K562 (cell line): ENCODE measurements at regions not wholly inside any gene's neighbourhood (a gene's known extent, or its start where the extent isn't known, plus 50 kb on each side); places are given as distances from the start of the nearest gene placed in this dataset.

Experiments used
- ATAC-seq: fragments of 200-7000 bp; cut with Tn5 transposase; 3 replicates; pipeline ENCODE4 v1.9.1; 2020; ENCODE audit warnings: moderate library complexity
- BruUV-seq: library from RNA; stranded (reverse); fragments of 400-500 nt; replicated peaks from 2 replicates; lab custom pipeline; 2021; lab: Mats Ljungman, UMichigan
- CTCF ChIA-PET: fragments of 300-600 bp; formaldehyde crosslinking; extraction: SDS; loops from one replicate; lab custom pipeline; 2021; ENCODE audit warnings: low intra/inter-chr PET ratio; lab: Yijun Ruan, JAX
- POLR2A ChIA-PET: fragments of 300-600, 350-650 bp; sonication (Branson Sonifier 250); formaldehyde crosslinking; extraction: SDS; loops from one replicate; lab custom pipeline; 2021; ENCODE audit warnings: antibody characterized with exemption, inconsistent platforms; lab: Yijun Ruan, JAX
- DNase-seq, 4 experiments: peaks; one replicate each; pipeline versions ENCODE4 v3.0.0 to v3.0.0-alpha.2; 2011 to 2018; ENCODE audit warnings: low spot score in 3 of 4, mixed read lengths in 3 of 4; ENCODE audit errors: extremely low read depth in 1 of 4
- FAIRE-seq: peaks from 2 replicates; lab custom pipeline; 2011; peaks lifted over from hg19 to GRCh38; lab: Jason Lieb, UNC
- H2AFZ ChIP-seq: 2 replicates; pipeline ENCODE4 v1.6.0; 2011; ENCODE audit warnings: low read depth, low read length, control low read depth, inconsistent platforms
- H3K27ac ChIP-seq: fragments of 200-600 bp; 3 replicates; pipeline ENCODE4 v1.8.0; 2011; ENCODE audit warnings: low read depth, mild to moderate bottlenecking, control low read depth, inconsistent platforms, low read length, moderate library complexity, mixed read lengths; ENCODE audit errors: extremely low read depth
- H3K27me3 ChIP-seq, 2 experiments: fragments of 300-600 bp in 1 of 2; 2 replicates in 1 of 2; 3 replicates in 1 of 2; pipeline versions ENCODE4 v1.6.0 to v1.8.0; 2011; ENCODE audit warnings: inconsistent platforms in 2 of 2, low read length in 2 of 2, mild to moderate bottlenecking in 1 of 2, mixed read lengths in 1 of 2, moderate library complexity in 1 of 2; ENCODE audit not compliant: control insufficient read depth in 2 of 2, insufficient read depth in 2 of 2
- H3K36me3 ChIP-seq: fragments of 300-600 bp; 3 replicates; pipeline ENCODE4 v1.8.0; 2011; ENCODE audit warnings: mild to moderate bottlenecking, low read length, inconsistent platforms; ENCODE audit not compliant: control insufficient read depth, insufficient read depth
- H3K4me1 ChIP-seq, 2 experiments: fragments of 200-600 bp in 1 of 2; replicated peaks in 1 of 2; 2 replicates in 1 of 2; 3 replicates in 1 of 2; pipeline versions ENCODE4 v1.5.1 to v1.8.0; 2011; ENCODE audit warnings: inconsistent platforms in 2 of 2, low read length in 2 of 2, mild to moderate bottlenecking in 1 of 2, mixed read lengths in 1 of 2, moderate library complexity in 1 of 2; ENCODE audit not compliant: control insufficient read depth in 2 of 2, insufficient read depth in 2 of 2
- H3K4me2 ChIP-seq: 2 replicates; pipeline ENCODE4 v1.6.1; 2011; ENCODE audit warnings: low read length, control low read depth, inconsistent platforms, mixed read lengths; ENCODE audit not compliant: insufficient read depth
- H3K4me3 ChIP-seq: fragments of 200-600 bp; sonication (generic), shearing (Covaris generic); 2 replicates; pipeline ENCODE4 v1.5.1; 2016; ENCODE audit warnings: control low read depth, inconsistent platforms
- H3K79me2 ChIP-seq: fragments of 200-600 bp; 3 replicates; pipeline ENCODE4 v1.8.0; 2011; ENCODE audit warnings: low read length, inconsistent platforms; ENCODE audit not compliant: control insufficient read depth, insufficient read depth
- H3K9ac ChIP-seq, 2 experiments: 2 replicates each; pipeline versions ENCODE4 v1.6.0 to v1.6.1; 2011; ENCODE audit warnings: low read depth in 2 of 2, low read length in 2 of 2, control low read depth in 1 of 2, inconsistent platforms in 1 of 2, mild to moderate bottlenecking in 1 of 2, mixed read lengths in 1 of 2; ENCODE audit not compliant: insufficient read depth in 1 of 2
- H3K9me1 ChIP-seq: one replicate; pipeline ENCODE4 v1.6.0; 2011; ENCODE audit warnings: inconsistent platforms, mild to moderate bottlenecking, low read length, moderate library complexity; ENCODE audit not compliant: control insufficient read depth, insufficient read depth
- H3K9me3 ChIP-seq: replicated peaks from 2 replicates; pipeline ENCODE4 v1.5.1; 2011; ENCODE audit warnings: low read depth, low read length, inconsistent platforms; ENCODE audit not compliant: control insufficient read depth, insufficient read depth
- H4K20me1 ChIP-seq: replicated peaks from 2 replicates; pipeline ENCODE4 v1.6.1; 2011; ENCODE audit warnings: low read length, inconsistent platforms, mixed read lengths; ENCODE audit not compliant: control insufficient read depth, insufficient read depth
- BCLAF1 ChIP-seq, 2 experiments: fragments of 450-650 bp in 1 of 2; IDR thresholded peaks; 2 replicates each; pipeline ENCODE4 v1.6.1; 2011 to 2017; ENCODE audit warnings: low read depth in 2 of 2, antibody characterized with exemption in 1 of 2, borderline replicate concordance in 1 of 2, low read length in 1 of 2, mild to moderate bottlenecking in 1 of 2, mixed read lengths in 1 of 2; ENCODE audit not compliant: control insufficient read depth in 1 of 2
- KAT2B ChIP-seq: IDR thresholded peaks from one replicate; pipeline ENCODE4 v1.6.1; 2012; ENCODE audit warnings: low read depth, mild to moderate bottlenecking, control low read depth, inconsistent platforms, low read length, moderate library complexity
- MCM5 ChIP-seq: fragments of 450-650 bp; IDR thresholded peaks from 2 replicates; pipeline ENCODE4 v1.6.1; 2016; ENCODE audit warnings: low read depth
- MTF1 ChIP-seq: fragments of 250-450 bp; sonication (Bioruptor Pico); IDR thresholded peaks from 2 replicates; pipeline ENCODE4 v1.9.0; 2021; ENCODE audit warnings: moderate library complexity, mild to moderate bottlenecking, inconsistent platforms, borderline replicate concordance
- NCOA4 ChIP-seq: fragments of 450-650 bp; IDR thresholded peaks from 2 replicates; pipeline ENCODE4 v1.6.1; 2018; ENCODE audit warnings: mild to moderate bottlenecking; ENCODE audit not compliant: partially characterized antibody
- PHTF2 ChIP-seq: fragments of 250-450 bp; sonication (Bioruptor Pico); IDR thresholded peaks from 2 replicates; pipeline ENCODE4 v1.5.0; 2021; ENCODE audit warnings: mild to moderate bottlenecking
- STAT6 ChIP-seq: sonication (generic); formaldehyde crosslinking; IDR thresholded peaks from 2 replicates; pipeline ENCODE4 v1.8.1; 2023; ENCODE audit warnings: mild to moderate bottlenecking, missing genetic modification reagents
- SUPT5H ChIP-seq: fragments of 450-650 bp; IDR thresholded peaks from 2 replicates; pipeline ENCODE4 v1.6.1; 2016
- TCF7 ChIP-seq: sonication (generic); IDR thresholded peaks from 2 replicates; pipeline ENCODE4 v1.6.1; 2016; ENCODE audit warnings: antibody characterized with exemption, borderline replicate concordance
- TEAD2 ChIP-seq: fragments of 450-650 bp; IDR thresholded peaks from 2 replicates; pipeline ENCODE4 v1.6.1; 2016; ENCODE audit warnings: missing genetic modification characterization, control low read depth, missing compliant biosample characterization
- THAP7 ChIP-seq: fragments of 250-450 bp; sonication (Bioruptor Pico); IDR thresholded peaks from 2 replicates; pipeline ENCODE4 v1.5.0; 2021
- ZBTB8A ChIP-seq: fragments of 450-650 bp; IDR thresholded peaks from 2 replicates; pipeline ENCODE4 v1.6.1; 2018; ENCODE audit warnings: mild to moderate bottlenecking, moderate library complexity; ENCODE audit not compliant: partially characterized antibody
- ZEB2 ChIP-seq: fragments of 450-650 bp; IDR thresholded peaks from 2 replicates; pipeline ENCODE4 v1.6.1; 2016
- ZNF184 ChIP-seq: sonication (generic); formaldehyde crosslinking; IDR thresholded peaks from 2 replicates; pipeline ENCODE4 v1.5.0; 2020; ENCODE audit warnings: missing genetic modification reagents
- WGBS: fragments of 100-300 bp; shearing (Covaris generic); methylation state at CpG from one replicate; pipeline ENCODE4 v1.1.6; 2016; ENCODE audit warnings: low coverage, mixed read lengths; ENCODE audit not compliant: insufficient coverage; ENCODE audit errors: missing lambda C conversion rate; 5-methylcytosine and 5-hydroxymethylcytosine counted together
- in situ Hi-C: fragments of 300-500 bp; cut with MboI; formaldehyde crosslinking; loops from 4 replicates; pipeline ENCODE4 v1.15.0; 2018; ENCODE audit warnings: inconsistent platforms, mixed read lengths
- intact Hi-C: fragments of 100-400 bp; cut with micrococcal nuclease; formaldehyde crosslinking; loops from 2 replicates; pipeline ENCODE4 v1.14.2; 2022
- TF ChIP-seq, protein P1 (sequence below), 2 experiments: fragments of 200-800 bp in 1 of 2; sonication (Bioruptor generic) in 1 of 2; sonication (generic) in 1 of 2; formaldehyde crosslinking in 1 of 2; IDR thresholded peaks in 1 of 2; conservative IDR thresholded peaks in 1 of 2; 2 replicates each; pipeline versions ENCODE4 v1.5.0 to v1.6.1; 2016 to 2020; ENCODE audit warnings: missing compliant biosample characterization in 1 of 2, missing genetic modification characterization in 1 of 2, missing genetic modification reagents in 1 of 2

GRCh38 chr7:87287738-87288341, 57.6 kb upstream of the CROT start:
- in situ Hi-C loops = no loop called here
- Histone ChIP-seq H3K27me3 (peaks cover 0 to 4% of the 10 kb centered on the region in 2 experiments; a peak in 1 of 5 replicates), H3K79me2 (no peaks in the 10 kb centered on the region), H3K9ac (no peak overlapping the region), H3K9me1 (no peaks in the 10 kb centered on the region), H3K4me2 (no peak overlapping the region; the same call in 1 of the 2 replicates), H2AFZ (peak overlapping the region; percentile 32; the same call in 1 of the 2 replicates), H3K27ac (no peak overlapping the region), H3K4me1 (peaks cover 0 to 9% of the 10 kb centered on the region in 2 experiments; a peak in 3 of 5 replicates), H3K4me3 (no peak overlapping the region), H3K9me3 (no peaks in the 10 kb centered on the region), H3K36me3 (no peaks in the 10 kb centered on the region), H4K20me1 (no peaks in the 10 kb centered on the region)
- ChIA-PET POLR2A (interaction anchor here (0.5 to 1.2 kb wide), 3 partner anchors 8 to 754 kb away, joined by 4 to 5 read pairs (median 4); no protein-coding TSS in a partner anchor), CTCF (no interaction called here)
- DNase-seq (peak in 1 of 4 experiments; percentile 16), FAIRE-seq (no peak), ATAC-seq (peak; percentile 76)
- intact Hi-C loops = no loop called here
- WGBS = 0% methylated on average over 3 of the region's 3 CpGs
- BruUV-seq = no TSS peak
- TF ChIP-seq ZEB2 (no peak), THAP7 (CRISPR knock-in tag) (no peak), SUPT5H (no peak), MCM5 (no peak), MTF1 (no peak), STAT6 (CRISPR knock-in tag) (no peak), ZBTB8A (no peak), PHTF2 (CRISPR knock-in tag) (no peak), ZNF184 (no peak), TEAD2 (no peak), BCLAF1 (IDR thresholded peaks at IDR 0.05; ENCODE audit: borderline replicate concordance in 1 of 2, control insufficient read depth in 1 of 2, low read depth in 2 of 2, low read length in 1 of 2) (no peak), KAT2B (no peak), TCF7 (no peak), NCOA4 (no peak)
- TF ChIP-seq, protein P1, sequence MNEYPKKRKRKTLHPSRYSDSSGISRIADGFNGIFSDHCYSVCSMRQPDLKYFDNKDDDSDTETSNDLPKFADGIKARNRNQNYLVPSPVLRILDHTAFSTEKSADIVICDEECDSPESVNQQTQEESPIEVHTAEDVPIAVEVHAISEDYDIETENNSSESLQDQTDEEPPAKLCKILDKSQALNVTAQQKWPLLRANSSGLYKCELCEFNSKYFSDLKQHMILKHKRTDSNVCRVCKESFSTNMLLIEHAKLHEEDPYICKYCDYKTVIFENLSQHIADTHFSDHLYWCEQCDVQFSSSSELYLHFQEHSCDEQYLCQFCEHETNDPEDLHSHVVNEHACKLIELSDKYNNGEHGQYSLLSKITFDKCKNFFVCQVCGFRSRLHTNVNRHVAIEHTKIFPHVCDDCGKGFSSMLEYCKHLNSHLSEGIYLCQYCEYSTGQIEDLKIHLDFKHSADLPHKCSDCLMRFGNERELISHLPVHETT (CRISPR knock-in tag; conservative IDR thresholded peaks at IDR 0.05 in 1 of 2, IDR thresholded peaks at IDR 0.05 in 1 of 2) = no peak
